ENCODE measurements at regions not wholly inside any gene's neighbourhood (a gene's known extent, or its start where the extent isn't known, plus 50 kb on each side); places are given as distances from the start of the nearest gene placed in this dataset.

- WGBS, 2 donors (ENCODE audit: low coverage in 1 of 2): 67 to 86% methylated on average over 3 to 10 of the region's 10 CpGs
- Histone ChIP-seq H3K27me3 (no peaks in the 10 kb centered on the region), H3K4me3 (no peak overlapping the region), H3K36me3 (no peaks in the 10 kb centered on the region), H3K9me3 (no peaks in the 10 kb centered on the region), H3K27ac (no peak overlapping the region), H3K4me1 (no peaks in the 10 kb centered on the region)
- no peak for TF ChIP-seq POLR2AphosphoS5 (IDR thresholded peaks at IDR 0.05)
- TF ChIP-seq CTCF (IDR thresholded peaks at IDR 0.05): no peak
- no peak for TF ChIP-seq EP300 (IDR thresholded peaks at IDR 0.05; ENCODE audit: low read depth)
- TF ChIP-seq POLR2A (IDR thresholded peaks at IDR 0.05): no peak
- DNase-seq: no peak
- intact Hi-C loops (cut with DNase I; ENCODE audit: low total_unique reads): no loop called here
- in situ Hi-C loops (cut with MboI; ENCODE audit: low pct_ligation_motif_present in 1 of 4, low pct_unique_long_range_greater_than_20kb in 1 of 4, low sequenced_read_pairs in 3 of 4): no loop called here
Measured at GRCh38 chr2:59665021-59665420, 888.4 kb downstream of the BCL11A start.

- no peak overlapping the region for H3K27ac ChIP-seq
- H3K4me1 ChIP-seq: no peaks in the 10 kb centered on the region
- no peaks in the 10 kb centered on the region for H3K9me3 ChIP-seq
- in situ Hi-C loops (cut with MboI; ENCODE audit: low pct_ligation_motif_present in 1 of 4, low pct_unique_long_range_greater_than_20kb in 1 of 4, low sequenced_read_pairs in 3 of 4) (no loop called here), intact Hi-C loops (cut with DNase I; ENCODE audit: low total_unique reads) (no loop called here)
- no peaks in the 10 kb centered on the region for H3K27me3 ChIP-seq
- H3K4me3 ChIP-seq: no peak overlapping the region
- no peak for DNase-seq
- no peaks in the 10 kb centered on the region for H3K36me3 ChIP-seq
- 92 to 98% methylated on average over 10 to 11 of the region's 11 CpGs for WGBS, 2 donors (ENCODE audit: low coverage in 1 of 2)
- TF ChIP-seq EP300 (IDR thresholded peaks at IDR 0.05; ENCODE audit: low read depth) (no peak), CTCF (IDR thresholded peaks at IDR 0.05) (no peak), POLR2A (IDR thresholded peaks at IDR 0.05) (no peak), POLR2AphosphoS5 (IDR thresholded peaks at IDR 0.05) (no peak)
Measured at GRCh38 chr2:59662127-59662861, 891.2 kb downstream of the BCL11A start.

- WGBS, 2 donors (ENCODE audit: low coverage in 1 of 2): 87 to 95% methylated on average over 4 of the region's 4 CpGs
- no peak for DNase-seq
- in situ Hi-C loops (cut with MboI; ENCODE audit: low pct_ligation_motif_present in 1 of 4, low pct_unique_long_range_greater_than_20kb in 1 of 4, low sequenced_read_pairs in 3 of 4): no loop called here
Measured at GRCh38 chr2:59660262-59660661, 893.2 kb downstream of the BCL11A start.

More at GRCh38 chr2:59660262-59660661, 893.2 kb downstream of the BCL11A start:
- TF ChIP-seq POLR2AphosphoS5 (IDR thresholded peaks at IDR 0.05) (no peak), EP300 (IDR thresholded peaks at IDR 0.05; ENCODE audit: low read depth) (no peak), CTCF (IDR thresholded peaks at IDR 0.05) (no peak), POLR2A (IDR thresholded peaks at IDR 0.05) (no peak)
- no peaks in the 10 kb centered on the region for H3K27me3 ChIP-seq
- intact Hi-C loops (cut with DNase I; ENCODE audit: low total_unique reads): no loop called here
- H3K4me1 ChIP-seq: peaks cover 0 to 7% (median 2%) of the 10 kb centered on the region in 4 donors
- no peak overlapping the region for H3K27ac ChIP-seq
- H3K36me3 ChIP-seq: no peaks in the 10 kb centered on the region
- H3K9me3 ChIP-seq: no peaks in the 10 kb centered on the region
- no peak overlapping the region for H3K4me3 ChIP-seq

Measured in transverse colon (tissue), 4 donors.